Activated naive CD8-positive, alpha-beta T cell treated with anti-CD3 and anti-CD28 coated beads, Interleukin-2, amount 10 ng/mL, durations not matched to agents 7 days and 5 days (primary cell): ENCODE measurements at regions not wholly inside any gene's neighbourhood (a gene's known extent, or its start where the extent isn't known, plus 50 kb on each side); places are given as distances from the start of the nearest gene placed in this dataset.

Experiments used
- ATAC-seq: fragments of 150-1000 bp; cut with Tn5 transposase; one replicate; pipeline ENCODE4 v1.10.0; 2021; ENCODE audit warnings: low read depth, moderate library complexity
- POLR2A ChIA-PET: fragments of 350-600 bp; sonication (Branson Sonifier 250); formaldehyde crosslinking; loops from one replicate; lab custom pipeline; 2021; ENCODE audit warnings: antibody characterized with exemption; lab: Charles Lee
- DNase-seq: peaks from one replicate; pipeline ENCODE4 v3.0.0; 2021
- H3K27ac Mint-ChIP-seq: one replicate; pipeline ENCODE4 v1.8.0; 2022; ENCODE audit warnings: mild to moderate bottlenecking, mixed read lengths
- H3K27me3 Mint-ChIP-seq: one replicate; pipeline ENCODE4 v1.8.0; 2022; ENCODE audit warnings: mild to moderate bottlenecking, moderate library complexity, mixed read lengths
- H3K36me3 Mint-ChIP-seq: one replicate; pipeline ENCODE4 v1.8.0; 2021; ENCODE audit warnings: mild to moderate bottlenecking, mixed read lengths
- H3K4me1 Mint-ChIP-seq: one replicate; pipeline ENCODE4 v1.8.0; 2021; ENCODE audit warnings: mixed read lengths
- H3K4me3 Mint-ChIP-seq: one replicate; pipeline ENCODE4 v1.8.0; 2022; ENCODE audit warnings: mild to moderate bottlenecking, moderate library complexity, mixed read lengths
- H3K9me3 Mint-ChIP-seq: one replicate; pipeline ENCODE4 v1.8.0; 2021; ENCODE audit warnings: mixed read lengths

DNA sequence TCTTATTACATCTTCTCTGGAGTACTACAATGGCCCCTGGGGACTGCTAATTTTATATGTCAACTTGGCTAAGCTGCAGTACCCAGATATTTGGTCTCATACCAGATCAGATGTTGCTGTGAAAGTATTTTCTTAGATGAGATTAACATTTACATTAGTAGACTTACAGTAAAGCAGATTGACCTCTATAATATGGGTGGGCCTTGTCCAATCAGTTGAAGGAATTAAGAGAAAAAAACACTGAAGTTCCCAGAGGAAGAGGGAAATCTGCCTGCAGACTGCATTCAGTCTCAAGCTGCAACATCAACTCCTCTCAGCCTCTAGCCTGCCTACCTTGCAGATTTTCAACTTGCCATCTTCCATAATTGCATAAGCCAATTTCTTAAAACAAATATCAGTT lies 430.1 kb downstream of the MED13L start:
- no peaks in the 10 kb centered on the region for H3K4me1 Mint-ChIP-seq
- POLR2A ChIA-PET, result no interaction called here
- ATAC-seq, result no peak
- peaks cover 3% of the 10 kb centered on the region for H3K9me3 Mint-ChIP-seq
- no peak overlapping the region for H3K4me3 Mint-ChIP-seq
- no peaks in the 10 kb centered on the region for H3K36me3 Mint-ChIP-seq
- no peaks in the 10 kb centered on the region for H3K27me3 Mint-ChIP-seq
- DNase-seq, result no peak
- no peak overlapping the region for H3K27ac Mint-ChIP-seq

DNA sequence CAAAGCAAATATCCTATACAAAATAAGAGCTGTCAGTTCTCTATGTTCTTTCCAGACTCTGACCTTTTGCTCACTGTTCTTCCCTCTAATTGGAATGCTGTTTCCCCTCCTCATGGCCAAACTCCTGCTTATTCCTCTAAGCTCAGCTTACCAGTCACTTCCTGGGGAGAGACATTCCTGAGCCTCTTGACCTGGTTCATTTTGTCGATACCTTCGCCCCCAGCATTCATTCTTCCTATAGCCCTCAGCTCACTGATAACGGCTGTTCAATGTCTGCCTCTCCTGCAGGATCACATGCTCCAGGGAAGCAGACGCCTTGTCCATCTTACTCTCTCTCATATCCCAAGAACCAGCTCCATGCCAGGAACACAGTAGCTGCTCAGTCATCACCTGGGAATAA lies 431.0 kb downstream of the MED13L start:
- Mint-ChIP-seq H3K4me1 (no peaks in the 10 kb centered on the region), H3K27me3 (no peaks in the 10 kb centered on the region), H3K9me3 (peaks cover 3% of the 10 kb centered on the region), H3K36me3 (no peaks in the 10 kb centered on the region), H3K27ac (no peak overlapping the region), H3K4me3 (no peak overlapping the region)
- POLR2A ChIA-PET, result no interaction called here
- ATAC-seq, result no peak
- no peak for DNase-seq

GRCh38 chr12:115840159-115840558 lies 437.3 kb downstream of the MED13L start:
- no peak for ATAC-seq
- Mint-ChIP-seq H3K36me3 (no peaks in the 10 kb centered on the region), H3K4me3 (no peak overlapping the region), H3K4me1 (no peaks in the 10 kb centered on the region), H3K27me3 (no peaks in the 10 kb centered on the region), H3K9me3 (no peaks in the 10 kb centered on the region), H3K27ac (no peak overlapping the region)
- POLR2A ChIA-PET, result no interaction called here
- no peak for DNase-seq

GRCh38 chr12:115838952-115839351 lies 438.5 kb downstream of the MED13L start:
- Mint-ChIP-seq H3K36me3 (no peaks in the 10 kb centered on the region), H3K27me3 (no peaks in the 10 kb centered on the region), H3K9me3 (no peaks in the 10 kb centered on the region), H3K4me3 (no peak overlapping the region), H3K4me1 (no peaks in the 10 kb centered on the region), H3K27ac (no peak overlapping the region)
- DNase-seq, result no peak
- POLR2A ChIA-PET, result no interaction called here
- no peak for ATAC-seq

DNA sequence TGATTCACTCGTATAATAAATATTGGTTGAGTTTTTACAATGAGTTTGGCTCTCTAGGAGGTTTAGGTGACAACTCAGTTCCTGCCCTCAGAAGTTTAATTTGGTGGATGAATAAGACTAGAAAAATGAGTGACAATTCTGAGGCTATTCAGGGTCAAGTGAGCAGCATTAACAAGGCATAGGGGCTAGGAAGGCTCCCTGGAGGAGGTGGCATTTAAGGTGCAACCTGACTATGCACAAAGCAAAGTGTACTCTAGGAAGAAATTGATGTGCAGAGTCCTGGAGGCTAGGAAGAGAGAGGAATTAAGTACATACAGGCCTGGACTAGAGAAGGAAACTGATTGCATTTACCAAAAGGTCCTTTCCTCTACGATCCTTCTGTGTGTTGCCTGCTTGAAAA lies 440.3 kb downstream of the MED13L start:
- Mint-ChIP-seq H3K36me3 (no peaks in the 10 kb centered on the region), H3K27me3 (no peaks in the 10 kb centered on the region), H3K9me3 (no peaks in the 10 kb centered on the region), H3K4me3 (no peak overlapping the region), H3K27ac (no peak overlapping the region), H3K4me1 (no peaks in the 10 kb centered on the region)
- POLR2A ChIA-PET, result interaction anchor here (0.6 kb wide), 1 partner anchor 833 kb away, joined by 3 read pairs; no protein-coding TSS in a partner anchor
- DNase-seq (no peak), ATAC-seq (no peak)

GRCh38 chr12:115835445-115835844 lies 442.0 kb downstream of the MED13L start:
- POLR2A ChIA-PET, result no interaction called here
- ATAC-seq, result no peak
- Mint-ChIP-seq H3K4me1 (no peaks in the 10 kb centered on the region), H3K27ac (no peak overlapping the region), H3K36me3 (no peaks in the 10 kb centered on the region), H3K4me3 (no peak overlapping the region), H3K9me3 (no peaks in the 10 kb centered on the region), H3K27me3 (no peaks in the 10 kb centered on the region)
- no peak for DNase-seq

- Mint-ChIP-seq H3K4me1 (no peaks in the 10 kb centered on the region), H3K36me3 (no peaks in the 10 kb centered on the region), H3K27me3 (no peaks in the 10 kb centered on the region), H3K9me3 (no peaks in the 10 kb centered on the region), H3K27ac (no peak overlapping the region), H3K4me3 (no peak overlapping the region)
- POLR2A ChIA-PET, result no interaction called here
- no peak for ATAC-seq
- no peak for DNase-seq
Observed at GRCh38 chr12:115833704-115834103, 443.8 kb downstream of the MED13L start.

DNA sequence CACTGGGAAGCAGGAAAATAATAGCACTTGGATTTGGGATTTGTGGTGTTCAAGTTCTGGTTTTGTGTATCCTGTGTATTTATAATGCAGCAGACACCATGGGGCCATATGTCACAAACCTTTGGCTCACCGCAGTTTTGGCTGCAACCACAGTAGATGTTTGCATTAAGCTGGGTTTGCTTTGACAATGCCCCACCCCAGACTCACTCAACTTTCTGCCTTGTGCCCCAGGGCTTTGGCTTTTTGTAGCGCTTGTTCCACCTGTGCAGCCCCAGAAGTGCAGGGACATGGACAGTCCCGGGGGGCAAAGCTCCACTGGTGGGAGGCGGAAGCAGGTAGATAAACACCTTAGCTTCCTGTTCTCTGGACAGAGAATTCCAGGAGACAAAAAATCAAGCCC lies 446.9 kb downstream of the MED13L start:
- Mint-ChIP-seq H3K4me1 (no peaks in the 10 kb centered on the region), H3K9me3 (peaks cover 2% of the 10 kb centered on the region), H3K36me3 (no peaks in the 10 kb centered on the region), H3K27me3 (no peaks in the 10 kb centered on the region), H3K4me3 (no peak overlapping the region), H3K27ac (no peak overlapping the region)
- no peak for ATAC-seq
- POLR2A ChIA-PET, result no interaction called here
- DNase-seq, result no peak

GRCh38 chr12:115830070-115830469 lies 447.4 kb downstream of the MED13L start:
- no peaks in the 10 kb centered on the region for H3K27me3 Mint-ChIP-seq
- no peaks in the 10 kb centered on the region for H3K36me3 Mint-ChIP-seq
- peaks cover 2% of the 10 kb centered on the region for H3K9me3 Mint-ChIP-seq
- no peak overlapping the region for H3K4me3 Mint-ChIP-seq
- no peak for DNase-seq
- ATAC-seq, result no peak
- H3K4me1 Mint-ChIP-seq, result no peaks in the 10 kb centered on the region
- POLR2A ChIA-PET, result no interaction called here
- H3K27ac Mint-ChIP-seq, result no peak overlapping the region

DNA sequence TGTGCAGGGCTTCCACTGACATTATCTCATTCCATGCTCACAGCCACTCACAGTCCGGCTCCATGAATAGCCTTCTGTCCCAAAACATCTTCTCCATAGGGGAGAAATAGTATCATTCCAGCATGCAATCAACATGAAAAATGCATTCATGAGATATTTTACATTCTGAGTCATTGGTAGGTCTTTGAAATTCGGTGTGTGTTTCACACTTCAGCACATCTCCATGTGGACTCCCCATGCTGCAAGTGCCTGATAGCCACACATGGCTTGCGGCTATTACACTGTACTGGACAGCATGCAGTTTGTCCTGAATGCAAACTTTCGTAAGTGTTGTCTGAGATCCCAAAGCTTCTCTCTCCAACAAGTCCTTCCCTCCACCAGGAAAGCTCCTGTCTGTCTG lies 449.3 kb downstream of the MED13L start:
- Mint-ChIP-seq H3K27me3 (no peaks in the 10 kb centered on the region), H3K27ac (no peak overlapping the region), H3K36me3 (no peaks in the 10 kb centered on the region)

DNA sequence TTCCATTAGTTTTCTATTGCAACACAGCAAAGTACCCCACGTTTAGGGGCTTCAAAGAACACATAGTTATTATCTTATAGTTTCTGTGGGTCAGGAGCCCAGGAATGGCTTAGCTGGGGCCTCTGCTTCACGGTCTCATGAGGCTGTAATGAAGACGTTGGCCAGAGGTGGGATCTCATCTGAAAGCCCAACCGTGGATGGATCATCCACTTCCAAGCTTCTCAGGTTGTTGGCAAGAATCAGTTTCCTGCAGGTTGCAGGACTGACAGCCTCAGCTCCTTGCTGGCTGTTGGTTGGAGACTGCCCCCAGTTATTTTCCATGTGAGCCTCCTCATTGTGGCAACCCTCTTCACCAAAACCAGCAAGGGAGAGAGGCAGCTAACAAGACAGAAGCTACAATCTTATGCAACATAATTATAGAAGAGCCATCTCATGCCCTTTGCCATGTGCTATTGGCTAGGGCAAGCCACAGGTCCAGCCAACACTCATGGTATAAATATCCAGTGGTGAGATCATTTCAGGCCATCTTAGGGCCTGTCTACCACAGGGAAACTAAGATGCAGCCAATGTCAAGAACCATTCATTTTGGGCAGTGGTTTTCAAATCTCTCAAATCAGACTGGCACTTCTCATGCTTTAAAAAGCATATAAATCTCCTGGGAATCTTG lies 452.4 kb downstream of the MED13L start:
- peaks cover 3% of the 10 kb centered on the region for H3K27me3 Mint-ChIP-seq
- no peak for ATAC-seq

More for the DNA sequence above, 449.3 kb downstream of the MED13L start:
- Mint-ChIP-seq H3K4me3 (no peak overlapping the region), H3K9me3 (peaks cover 2% of the 10 kb centered on the region), H3K4me1 (no peaks in the 10 kb centered on the region)
- ATAC-seq, result no peak
- DNase-seq, result no peak
- POLR2A ChIA-PET, result no interaction called here

GRCh38 chr12:115823635-115824034 lies 453.9 kb downstream of the MED13L start:
- DNase-seq (no peak), ATAC-seq (no peak)
- Mint-ChIP-seq H3K27me3 (peaks cover 3% of the 10 kb centered on the region), H3K27ac (no peak overlapping the region), H3K4me1 (no peaks in the 10 kb centered on the region), H3K9me3 (peaks cover 2% of the 10 kb centered on the region), H3K4me3 (no peak overlapping the region), H3K36me3 (no peaks in the 10 kb centered on the region)
- POLR2A ChIA-PET, result no interaction called here

More for the DNA sequence above, 452.4 kb downstream of the MED13L start:
- no peak for DNase-seq
- no peak overlapping the region for H3K27ac Mint-ChIP-seq
- H3K36me3 Mint-ChIP-seq, result no peaks in the 10 kb centered on the region
- H3K4me1 Mint-ChIP-seq, result no peaks in the 10 kb centered on the region
- no peak overlapping the region for H3K4me3 Mint-ChIP-seq
- POLR2A ChIA-PET, result no interaction called here
- peaks cover 2% of the 10 kb centered on the region for H3K9me3 Mint-ChIP-seq

GRCh38 chr12:115820656-115821055 lies 456.8 kb downstream of the MED13L start:
- POLR2A ChIA-PET, result interaction anchor here (0.8 kb wide), 1 partner anchor 815 kb away, joined by 4 read pairs; no protein-coding TSS in a partner anchor
- ATAC-seq (no peak), DNase-seq (no peak)
- no peaks in the 10 kb centered on the region for H3K9me3 Mint-ChIP-seq
- peaks cover 3% of the 10 kb centered on the region for H3K27me3 Mint-ChIP-seq
- no peak overlapping the region for H3K4me3 Mint-ChIP-seq
- H3K27ac Mint-ChIP-seq, result no peak overlapping the region
- H3K4me1 Mint-ChIP-seq, result no peaks in the 10 kb centered on the region
- no peaks in the 10 kb centered on the region for H3K36me3 Mint-ChIP-seq

DNA sequence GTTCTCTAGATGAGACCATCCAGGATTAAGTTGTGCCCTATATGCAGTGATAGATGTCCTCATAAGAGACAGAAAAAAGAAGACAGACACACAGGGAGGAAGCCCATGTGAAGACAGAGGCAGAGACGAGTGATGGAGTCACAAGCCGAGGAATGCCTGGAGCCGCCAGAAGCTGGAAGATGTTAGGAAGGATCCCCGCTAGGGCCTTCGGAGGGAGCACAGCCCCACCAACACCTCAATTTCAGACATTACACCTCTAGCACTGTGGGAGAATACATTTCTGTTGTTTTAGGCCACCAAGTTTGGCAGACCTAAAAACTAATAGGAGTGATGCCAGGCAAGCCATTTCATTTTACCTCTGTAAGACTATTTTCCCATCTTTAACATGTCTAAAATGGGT lies 458.5 kb downstream of the MED13L start:
- peaks cover 3% of the 10 kb centered on the region for H3K27me3 Mint-ChIP-seq
- DNase-seq, result no peak
- H3K27ac Mint-ChIP-seq, result no peak overlapping the region
- no peaks in the 10 kb centered on the region for H3K9me3 Mint-ChIP-seq
- ATAC-seq, result no peak
- no peak overlapping the region for H3K4me3 Mint-ChIP-seq
- H3K36me3 Mint-ChIP-seq, result no peaks in the 10 kb centered on the region
- POLR2A ChIA-PET, result no interaction called here
- no peaks in the 10 kb centered on the region for H3K4me1 Mint-ChIP-seq
